Liver (tissue), 8 donors: ENCODE measurements at regions not wholly inside any gene's neighbourhood (a gene's known extent, or its start where the extent isn't known, plus 50 kb on each side); places are given as distances from the start of the nearest gene placed in this dataset.

Source experiments
- DNase-seq: peaks from one replicate; pipeline ENCODE4 v3.0.0-alpha.2; 2017; ENCODE audit warnings: low spot score
- H3K27ac ChIP-seq, 2 donors: one replicate each; pipeline ENCODE4 v1.7.0; 2013; ENCODE audit warnings: inconsistent platforms in 2 of 2, low read length in 2 of 2, control low read depth in 1 of 2, low read depth in 1 of 2, mild to moderate bottlenecking in 1 of 2
- H3K27me3 ChIP-seq, 4 donors: one replicate each; pipeline versions ENCODE4 v1.6.1 to v1.7.0; 2013; ENCODE audit warnings: low read length in 3 of 4, inconsistent platforms in 1 of 4, mild to moderate bottlenecking in 1 of 4, moderate library complexity in 1 of 4; ENCODE audit not compliant: control insufficient read depth in 4 of 4, insufficient read depth in 4 of 4
- H3K36me3 ChIP-seq, 4 donors: one replicate each; pipeline versions ENCODE4 v1.6.1 to v1.7.0; 2013; ENCODE audit warnings: low read length in 3 of 4, mild to moderate bottlenecking in 3 of 4, low read depth in 1 of 4, moderate library complexity in 1 of 4; ENCODE audit not compliant: control insufficient read depth in 4 of 4, insufficient read depth in 3 of 4
- H3K4me1 ChIP-seq, 4 donors: one replicate each; pipeline versions ENCODE4 v1.6.1 to v1.7.0; 2013; ENCODE audit warnings: low read length in 3 of 4, mild to moderate bottlenecking in 3 of 4, moderate library complexity in 1 of 4; ENCODE audit not compliant: control insufficient read depth in 4 of 4, insufficient read depth in 4 of 4
- H3K4me3 ChIP-seq, 3 donors: one replicate each; pipeline versions ENCODE4 v1.6.1 to v1.7.0; 2013; ENCODE audit warnings: low read length in 3 of 3, control low read depth in 1 of 3, low read depth in 1 of 3, mild to moderate bottlenecking in 1 of 3
- H3K9ac ChIP-seq, 2 donors: one replicate each; pipeline ENCODE4 v1.7.0; 2013; ENCODE audit warnings: low read length in 2 of 2, mild to moderate bottlenecking in 2 of 2, moderate library complexity in 2 of 2, control low read depth in 1 of 2, low read depth in 1 of 2
- H3K9me3 ChIP-seq, 4 donors: one replicate each; pipeline versions ENCODE4 v1.6.1 to v1.7.0; 2013; ENCODE audit warnings: low read length in 3 of 4; ENCODE audit not compliant: control insufficient read depth in 4 of 4
- EGR1 ChIP-seq, 2 donors: IDR thresholded peaks; 2 replicates each; pipeline ENCODE4 v1.6.1; 2016 to 2018; ENCODE audit warnings: antibody characterized with exemption in 2 of 2, low read depth in 2 of 2
- FOXA1 ChIP-seq: IDR thresholded peaks from 2 replicates; pipeline ENCODE4 v1.6.1; 2016; ENCODE audit warnings: antibody characterized with exemption
- FOXA2 ChIP-seq: IDR thresholded peaks from 2 replicates; pipeline ENCODE4 v1.6.1; 2016; ENCODE audit warnings: antibody characterized with exemption
- GABPA ChIP-seq, 2 donors: IDR thresholded peaks in 1 of 2; conservative IDR thresholded peaks in 1 of 2; 2 replicates each; pipeline ENCODE4 v1.6.1; 2016; ENCODE audit warnings: antibody characterized with exemption in 2 of 2, mild to moderate bottlenecking in 1 of 2, moderate library complexity in 1 of 2
- HNF4A ChIP-seq, 2 donors: conservative IDR thresholded peaks; 2 replicates each; pipeline ENCODE4 v1.6.1; 2016; ENCODE audit warnings: antibody characterized with exemption in 2 of 2, mild to moderate bottlenecking in 2 of 2
- HNF4G ChIP-seq: IDR thresholded peaks from 2 replicates; pipeline ENCODE4 v1.6.1; 2016; ENCODE audit warnings: antibody characterized with exemption
- JUND ChIP-seq, 2 donors: IDR thresholded peaks; 2 replicates each; pipeline ENCODE4 v1.6.1; 2016; ENCODE audit warnings: antibody characterized with exemption in 2 of 2
- NR2F2 ChIP-seq: IDR thresholded peaks from 2 replicates; pipeline ENCODE4 v1.6.1; 2016; ENCODE audit warnings: antibody characterized with exemption
- RAD21 ChIP-seq, 2 donors: IDR thresholded peaks; 2 replicates each; pipeline ENCODE4 v1.6.1; 2016; ENCODE audit warnings: antibody characterized with exemption in 2 of 2, mild to moderate bottlenecking in 2 of 2
- RXRA ChIP-seq, 2 donors: IDR thresholded peaks; 2 replicates each; pipeline ENCODE4 v1.6.1; 2017 to 2018; ENCODE audit warnings: antibody characterized with exemption in 2 of 2, mild to moderate bottlenecking in 1 of 2
- TAF1 ChIP-seq: conservative IDR thresholded peaks from 2 replicates; pipeline ENCODE4 v1.6.1; 2016; ENCODE audit warnings: antibody characterized with exemption, mild to moderate bottlenecking
- YY1 ChIP-seq: IDR thresholded peaks from 2 replicates; pipeline ENCODE4 v1.6.1; 2016; ENCODE audit warnings: antibody characterized with exemption, mild to moderate bottlenecking
- WGBS: extraction: QIAGEN DNeasy Blood & Tissue Kit; methylation state at CpG from one replicate; pipeline ENCODE4 v1.1.7; 2013; 5-methylcytosine and 5-hydroxymethylcytosine counted together
- TF ChIP-seq, protein P1 (sequence below): IDR thresholded peaks from 2 replicates; pipeline ENCODE4 v1.6.1; 2016; ENCODE audit warnings: antibody characterized with exemption, mild to moderate bottlenecking
- TF ChIP-seq, protein P2 (sequence below): IDR thresholded peaks from 2 replicates; pipeline ENCODE4 v1.6.1; 2016; ENCODE audit warnings: antibody characterized with exemption
- TF ChIP-seq, protein P3 (sequence below): IDR thresholded peaks from 2 replicates; pipeline ENCODE4 v1.6.1; 2016; ENCODE audit warnings: antibody characterized with exemption
- TF ChIP-seq, protein P4 (sequence below): fragments of 150-350 bp; IDR thresholded peaks from 2 replicates; pipeline ENCODE4 v1.5.1; 2017; ENCODE audit warnings: improper control_type of control experiment, low read depth, low read length; ENCODE audit not compliant: missing input control
- TF ChIP-seq, protein P5 (sequence below): IDR thresholded peaks from 2 replicates; pipeline ENCODE4 v1.6.1; 2016; ENCODE audit warnings: antibody characterized with exemption
- donor health status: healthy.
- donor health status: healthy.
- donor health status: healthy.
- donor health status: healthy.
- donor health status: healthy.

DNA sequence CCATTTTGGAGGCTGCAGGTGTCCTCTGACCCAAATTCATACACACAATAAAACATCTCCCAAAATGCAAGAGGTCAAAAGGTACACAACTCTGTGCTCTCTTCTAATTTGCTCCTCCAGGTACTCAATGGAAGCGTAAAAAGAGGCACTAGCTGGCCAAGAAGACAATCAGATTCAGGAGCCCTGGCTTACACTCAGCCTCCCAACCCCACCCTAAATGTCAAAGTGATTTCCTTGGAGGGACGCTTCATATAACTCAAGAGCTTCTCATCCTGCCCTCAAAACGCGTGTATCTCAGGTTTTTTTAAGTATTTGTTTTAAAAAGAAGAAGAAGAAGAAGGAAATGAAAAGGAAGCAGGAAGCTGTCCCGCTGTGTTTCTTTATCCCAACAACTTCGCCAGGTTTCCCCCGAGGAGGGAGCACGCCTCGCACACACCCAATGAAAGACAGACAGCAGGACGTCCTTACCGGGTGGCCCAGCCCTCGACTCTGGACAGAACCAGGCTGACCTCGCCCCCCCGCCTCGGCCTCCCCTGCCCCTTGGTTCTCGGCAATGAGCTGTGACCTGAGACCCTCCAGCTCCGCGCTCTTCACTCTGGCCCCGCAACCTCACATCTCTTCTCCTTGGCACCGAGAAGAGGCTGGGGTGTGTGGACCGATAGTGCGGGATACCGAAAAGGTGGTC, 620.7 kb upstream of the ZNF385D start:
- 7% methylated on average over 23 of the region's 23 CpGs for WGBS
- Histone ChIP-seq H3K27me3 (peaks cover 0 to 3% (median 0%) of the 10 kb centered on the region in 4 donors), H3K9ac (no peak overlapping the region), H3K36me3 (no peaks in the 10 kb centered on the region), H3K27ac (no peak overlapping the region), H3K4me3 (peak overlapping the region in 1 of 3 donors; percentile 23), H3K9me3 (peaks cover 0 to 5% (median 0%) of the 10 kb centered on the region in 4 donors), H3K4me1 (peaks cover 0 to 11% (median 5%) of the 10 kb centered on the region in 4 donors)
- no peak for DNase-seq
- TF ChIP-seq FOXA1 (no peak), TAF1 (no peak), NR2F2 (no peak), GABPA (IDR thresholded peaks at IDR 0.05 in 1 of 2, conservative IDR thresholded peaks at IDR 0.05 in 1 of 2) (no peak), RAD21 (IDR thresholded peaks at IDR 0.05) (no peak), FOXA2 (no peak), HNF4G (no peak), JUND (IDR thresholded peaks at IDR 0.05) (no peak), RXRA (IDR thresholded peaks at IDR 0.05) (no peak), YY1 (no peak), EGR1 (IDR thresholded peaks at IDR 0.05; ENCODE audit: low read depth in 2 of 2) (no peak), HNF4A (conservative IDR thresholded peaks at IDR 0.05) (no peak)
- TF ChIP-seq, protein P1, sequence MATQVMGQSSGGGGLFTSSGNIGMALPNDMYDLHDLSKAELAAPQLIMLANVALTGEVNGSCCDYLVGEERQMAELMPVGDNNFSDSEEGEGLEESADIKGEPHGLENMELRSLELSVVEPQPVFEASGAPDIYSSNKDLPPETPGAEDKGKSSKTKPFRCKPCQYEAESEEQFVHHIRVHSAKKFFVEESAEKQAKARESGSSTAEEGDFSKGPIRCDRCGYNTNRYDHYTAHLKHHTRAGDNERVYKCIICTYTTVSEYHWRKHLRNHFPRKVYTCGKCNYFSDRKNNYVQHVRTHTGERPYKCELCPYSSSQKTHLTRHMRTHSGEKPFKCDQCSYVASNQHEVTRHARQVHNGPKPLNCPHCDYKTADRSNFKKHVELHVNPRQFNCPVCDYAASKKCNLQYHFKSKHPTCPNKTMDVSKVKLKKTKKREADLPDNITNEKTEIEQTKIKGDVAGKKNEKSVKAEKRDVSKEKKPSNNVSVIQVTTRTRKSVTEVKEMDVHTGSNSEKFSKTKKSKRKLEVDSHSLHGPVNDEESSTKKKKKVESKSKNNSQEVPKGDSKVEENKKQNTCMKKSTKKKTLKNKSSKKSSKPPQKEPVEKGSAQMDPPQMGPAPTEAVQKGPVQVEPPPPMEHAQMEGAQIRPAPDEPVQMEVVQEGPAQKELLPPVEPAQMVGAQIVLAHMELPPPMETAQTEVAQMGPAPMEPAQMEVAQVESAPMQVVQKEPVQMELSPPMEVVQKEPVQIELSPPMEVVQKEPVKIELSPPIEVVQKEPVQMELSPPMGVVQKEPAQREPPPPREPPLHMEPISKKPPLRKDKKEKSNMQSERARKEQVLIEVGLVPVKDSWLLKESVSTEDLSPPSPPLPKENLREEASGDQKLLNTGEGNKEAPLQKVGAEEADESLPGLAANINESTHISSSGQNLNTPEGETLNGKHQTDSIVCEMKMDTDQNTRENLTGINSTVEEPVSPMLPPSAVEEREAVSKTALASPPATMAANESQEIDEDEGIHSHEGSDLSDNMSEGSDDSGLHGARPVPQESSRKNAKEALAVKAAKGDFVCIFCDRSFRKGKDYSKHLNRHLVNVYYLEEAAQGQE, result no peak
- TF ChIP-seq, protein P2, sequence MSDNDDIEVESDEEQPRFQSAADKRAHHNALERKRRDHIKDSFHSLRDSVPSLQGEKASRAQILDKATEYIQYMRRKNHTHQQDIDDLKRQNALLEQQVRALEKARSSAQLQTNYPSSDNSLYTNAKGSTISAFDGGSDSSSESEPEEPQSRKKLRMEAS, result no peak
- TF ChIP-seq, protein P3, sequence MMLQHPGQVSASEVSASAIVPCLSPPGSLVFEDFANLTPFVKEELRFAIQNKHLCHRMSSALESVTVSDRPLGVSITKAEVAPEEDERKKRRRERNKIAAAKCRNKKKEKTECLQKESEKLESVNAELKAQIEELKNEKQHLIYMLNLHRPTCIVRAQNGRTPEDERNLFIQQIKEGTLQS, result no peak
- TF ChIP-seq, protein P4, sequence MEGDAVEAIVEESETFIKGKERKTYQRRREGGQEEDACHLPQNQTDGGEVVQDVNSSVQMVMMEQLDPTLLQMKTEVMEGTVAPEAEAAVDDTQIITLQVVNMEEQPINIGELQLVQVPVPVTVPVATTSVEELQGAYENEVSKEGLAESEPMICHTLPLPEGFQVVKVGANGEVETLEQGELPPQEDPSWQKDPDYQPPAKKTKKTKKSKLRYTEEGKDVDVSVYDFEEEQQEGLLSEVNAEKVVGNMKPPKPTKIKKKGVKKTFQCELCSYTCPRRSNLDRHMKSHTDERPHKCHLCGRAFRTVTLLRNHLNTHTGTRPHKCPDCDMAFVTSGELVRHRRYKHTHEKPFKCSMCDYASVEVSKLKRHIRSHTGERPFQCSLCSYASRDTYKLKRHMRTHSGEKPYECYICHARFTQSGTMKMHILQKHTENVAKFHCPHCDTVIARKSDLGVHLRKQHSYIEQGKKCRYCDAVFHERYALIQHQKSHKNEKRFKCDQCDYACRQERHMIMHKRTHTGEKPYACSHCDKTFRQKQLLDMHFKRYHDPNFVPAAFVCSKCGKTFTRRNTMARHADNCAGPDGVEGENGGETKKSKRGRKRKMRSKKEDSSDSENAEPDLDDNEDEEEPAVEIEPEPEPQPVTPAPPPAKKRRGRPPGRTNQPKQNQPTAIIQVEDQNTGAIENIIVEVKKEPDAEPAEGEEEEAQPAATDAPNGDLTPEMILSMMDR, result no peak
- TF ChIP-seq, protein P5, sequence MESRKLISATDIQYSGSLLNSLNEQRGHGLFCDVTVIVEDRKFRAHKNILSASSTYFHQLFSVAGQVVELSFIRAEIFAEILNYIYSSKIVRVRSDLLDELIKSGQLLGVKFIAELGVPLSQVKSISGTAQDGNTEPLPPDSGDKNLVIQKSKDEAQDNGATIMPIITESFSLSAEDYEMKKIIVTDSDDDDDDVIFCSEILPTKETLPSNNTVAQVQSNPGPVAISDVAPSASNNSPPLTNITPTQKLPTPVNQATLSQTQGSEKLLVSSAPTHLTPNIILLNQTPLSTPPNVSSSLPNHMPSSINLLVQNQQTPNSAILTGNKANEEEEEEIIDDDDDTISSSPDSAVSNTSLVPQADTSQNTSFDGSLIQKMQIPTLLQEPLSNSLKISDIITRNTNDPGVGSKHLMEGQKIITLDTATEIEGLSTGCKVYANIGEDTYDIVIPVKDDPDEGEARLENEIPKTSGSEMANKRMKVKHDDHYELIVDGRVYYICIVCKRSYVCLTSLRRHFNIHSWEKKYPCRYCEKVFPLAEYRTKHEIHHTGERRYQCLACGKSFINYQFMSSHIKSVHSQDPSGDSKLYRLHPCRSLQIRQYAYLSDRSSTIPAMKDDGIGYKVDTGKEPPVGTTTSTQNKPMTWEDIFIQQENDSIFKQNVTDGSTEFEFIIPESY, result no peak
